Activated CD8-positive, alpha-beta memory T cell treated with anti-CD3 and anti-CD28 coated beads, Interleukin-2, amount 10 ng/mL, durations not matched to agents 7 days and 5 days (primary cell): ENCODE measurements at regions not wholly inside any gene's neighbourhood (a gene's known extent, or its start where the extent isn't known, plus 50 kb on each side); places are given as distances from the start of the nearest gene placed in this dataset.

ENCODE experiments used
- ATAC-seq: fragments of 150-1000 bp; cut with Tn5 transposase; one replicate; pipeline ENCODE4 v1.10.0; 2021; ENCODE audit warnings: moderate library complexity
- CTCF ChIA-PET: fragments of 350-600 bp; sonication (Branson Sonifier 250); formaldehyde crosslinking; loops from one replicate; lab custom pipeline; 2021; ENCODE audit warnings: antibody characterized with exemption; lab: Charles Lee
- DNase-seq: peaks from one replicate; pipeline ENCODE4 v3.0.0-alpha.2; 2020
- H3K27ac Mint-ChIP-seq: one replicate; pipeline ENCODE4 v1.8.0; 2021; ENCODE audit warnings: mild to moderate bottlenecking, mixed read lengths
- H3K27me3 Mint-ChIP-seq: one replicate; pipeline ENCODE4 v1.8.0; 2021; ENCODE audit warnings: mixed read lengths
- H3K36me3 Mint-ChIP-seq: one replicate; pipeline ENCODE4 v1.8.0; 2021; ENCODE audit warnings: mild to moderate bottlenecking, mixed read lengths
- H3K4me1 Mint-ChIP-seq: one replicate; pipeline ENCODE4 v1.8.0; 2021; ENCODE audit warnings: mixed read lengths
- H3K4me3 Mint-ChIP-seq: one replicate; pipeline ENCODE4 v1.8.0; 2021; ENCODE audit warnings: mild to moderate bottlenecking, moderate library complexity, mixed read lengths
- H3K9me3 Mint-ChIP-seq: one replicate; pipeline ENCODE4 v1.8.0; 2022; ENCODE audit warnings: low read depth, mixed read lengths

GRCh38 chr3:127461286-127461910 lies 129.1 kb downstream of the TPRA1 start:
- no peak overlapping the region for H3K27ac Mint-ChIP-seq
- H3K4me1 Mint-ChIP-seq = no peaks in the 10 kb centered on the region
- no peak for DNase-seq
- ATAC-seq = no peak
- no peaks in the 10 kb centered on the region for H3K36me3 Mint-ChIP-seq
- H3K9me3 Mint-ChIP-seq = no peaks in the 10 kb centered on the region
- peaks cover 43% of the 10 kb centered on the region for H3K27me3 Mint-ChIP-seq
- no peak overlapping the region for H3K4me3 Mint-ChIP-seq
- CTCF ChIA-PET = no interaction called here

GRCh38 chr3:127459891-127460290 lies 130.6 kb downstream of the TPRA1 start:
- H3K9me3 Mint-ChIP-seq = no peaks in the 10 kb centered on the region
- DNase-seq = no peak
- H3K27me3 Mint-ChIP-seq = peaks cover 54% of the 10 kb centered on the region
- H3K4me1 Mint-ChIP-seq = peaks cover 3% of the 10 kb centered on the region
- no peak overlapping the region for H3K4me3 Mint-ChIP-seq
- CTCF ChIA-PET = no interaction called here
- no peaks in the 10 kb centered on the region for H3K36me3 Mint-ChIP-seq
- ATAC-seq = no peak
- no peak overlapping the region for H3K27ac Mint-ChIP-seq

- peaks cover 60% of the 10 kb centered on the region for H3K27me3 Mint-ChIP-seq
Observed at GRCh38 chr3:127458696-127459604, 131.6 kb downstream of the TPRA1 start.

GRCh38 chr3:127457546-127458145 lies 132.9 kb downstream of the TPRA1 start:
- peaks cover 3% of the 10 kb centered on the region for H3K4me1 Mint-ChIP-seq
- CTCF ChIA-PET = interaction anchor here (1.0 kb wide), 1 partner anchor 778 kb away, joined by 4 read pairs; no protein-coding TSS in a partner anchor
- no peak overlapping the region for H3K4me3 Mint-ChIP-seq
- H3K27me3 Mint-ChIP-seq = peaks cover 64% of the 10 kb centered on the region
- no peak overlapping the region for H3K27ac Mint-ChIP-seq
- no peaks in the 10 kb centered on the region for H3K9me3 Mint-ChIP-seq
- ATAC-seq = no peak
- no peaks in the 10 kb centered on the region for H3K36me3 Mint-ChIP-seq
- DNase-seq = no peak

More at GRCh38 chr3:127458696-127459604, 131.6 kb downstream of the TPRA1 start:
- Mint-ChIP-seq H3K4me3 (no peak overlapping the region), H3K9me3 (no peaks in the 10 kb centered on the region), H3K27ac (no peak overlapping the region), H3K36me3 (no peaks in the 10 kb centered on the region), H3K4me1 (peaks cover 3% of the 10 kb centered on the region)
- CTCF ChIA-PET = interaction anchor here (1.2 kb wide), 1 partner anchor 52 kb away, joined by 3 read pairs; no protein-coding TSS in a partner anchor
- ATAC-seq = peak; percentile 32
- peak; percentile 47 for DNase-seq

- no peaks in the 10 kb centered on the region for H3K9me3 Mint-ChIP-seq
- H3K27me3 Mint-ChIP-seq = peaks cover 67% of the 10 kb centered on the region
- ATAC-seq = no peak
- CTCF ChIA-PET = interaction anchor here (1.0 to 1.5 kb wide), 2 partner anchors 92 to 777 kb away, joined by 4 to 8 read pairs; no protein-coding TSS in a partner anchor
- no peak overlapping the region for H3K27ac Mint-ChIP-seq
- DNase-seq = no peak
- no peak overlapping the region for H3K4me3 Mint-ChIP-seq
- no peaks in the 10 kb centered on the region for H3K36me3 Mint-ChIP-seq
- H3K4me1 Mint-ChIP-seq = peaks cover 3% of the 10 kb centered on the region
Observed at GRCh38 chr3:127457094-127457475, 133.4 kb downstream of the TPRA1 start.

- Mint-ChIP-seq H3K9me3 (no peaks in the 10 kb centered on the region), H3K27ac (no peak overlapping the region), H3K27me3 (peaks cover 72% of the 10 kb centered on the region), H3K4me3 (no peak overlapping the region), H3K4me1 (peaks cover 3% of the 10 kb centered on the region), H3K36me3 (no peaks in the 10 kb centered on the region)
- CTCF ChIA-PET = interaction anchor here (1.0 to 1.5 kb wide), 3 partner anchors 17 to 777 kb away, joined by 4 to 8 read pairs (median 6); no protein-coding TSS in a partner anchor
- DNase-seq (no peak), ATAC-seq (no peak)
Observed at GRCh38 chr3:127456471-127457093, 134.0 kb downstream of the TPRA1 start.

- Mint-ChIP-seq H3K27me3 (peaks cover 71% of the 10 kb centered on the region), H3K4me1 (peaks cover 3% of the 10 kb centered on the region), H3K36me3 (no peaks in the 10 kb centered on the region), H3K27ac (no peak overlapping the region), H3K9me3 (no peaks in the 10 kb centered on the region), H3K4me3 (no peak overlapping the region)
- CTCF ChIA-PET = interaction anchor here (0.6 to 1.5 kb wide), 12 partner anchors 9 to 778 kb away, joined by 3 to 8 read pairs (median 4); partner anchors contain the start of gene PLXNA1
- peak; percentile 58 for DNase-seq
- peak; percentile 86 for ATAC-seq
Observed at GRCh38 chr3:127455541-127456450, 134.7 kb downstream of the TPRA1 start.

GRCh38 chr3:127454968-127455367 lies 135.6 kb downstream of the TPRA1 start:
- H3K4me3 Mint-ChIP-seq = no peak overlapping the region
- no peaks in the 10 kb centered on the region for H3K9me3 Mint-ChIP-seq
- DNase-seq = no peak
- H3K27me3 Mint-ChIP-seq = peaks cover 69% of the 10 kb centered on the region
- H3K27ac Mint-ChIP-seq = no peak overlapping the region
- no peak for ATAC-seq
- peaks cover 3% of the 10 kb centered on the region for H3K4me1 Mint-ChIP-seq
- H3K36me3 Mint-ChIP-seq = no peaks in the 10 kb centered on the region
- CTCF ChIA-PET = interaction anchor here (1.0 to 1.4 kb wide), 9 partner anchors 10 to 777 kb away, joined by 3 to 6 read pairs (median 4); partner anchors contain the start of gene PLXNA1

GRCh38 chr3:127454051-127454450 lies 136.5 kb downstream of the TPRA1 start:
- CTCF ChIA-PET = interaction anchor here (1.2 to 1.5 kb wide), 2 partner anchors 775 to 931 kb away, joined by 3 to 4 read pairs; no protein-coding TSS in a partner anchor
- Mint-ChIP-seq H3K4me3 (no peak overlapping the region), H3K27me3 (peaks cover 61% of the 10 kb centered on the region), H3K4me1 (peaks cover 3% of the 10 kb centered on the region), H3K9me3 (no peaks in the 10 kb centered on the region), H3K36me3 (no peaks in the 10 kb centered on the region), H3K27ac (no peak overlapping the region)
- no peak for ATAC-seq
- no peak for DNase-seq

- H3K4me3 Mint-ChIP-seq = no peak overlapping the region
- H3K9me3 Mint-ChIP-seq = no peaks in the 10 kb centered on the region
- no peak overlapping the region for H3K27ac Mint-ChIP-seq
- H3K4me1 Mint-ChIP-seq = peaks cover 3% of the 10 kb centered on the region
- H3K36me3 Mint-ChIP-seq = no peaks in the 10 kb centered on the region
- DNase-seq (no peak), ATAC-seq (no peak)
- CTCF ChIA-PET = interaction anchor here (1.1 to 1.5 kb wide), 3 partner anchors 93 to 930 kb away, joined by 3 read pairs; no protein-coding TSS in a partner anchor
- peaks cover 48% of the 10 kb centered on the region for H3K27me3 Mint-ChIP-seq
Observed at GRCh38 chr3:127452321-127452821, 138.2 kb downstream of the TPRA1 start.

- ATAC-seq (no peak), DNase-seq (no peak)
- peaks cover 39% of the 10 kb centered on the region for H3K27me3 Mint-ChIP-seq
- H3K36me3 Mint-ChIP-seq = no peaks in the 10 kb centered on the region
- H3K4me1 Mint-ChIP-seq = peaks cover 3% of the 10 kb centered on the region
- CTCF ChIA-PET = interaction anchor here (1.1 kb wide), 1 partner anchor 94 kb away, joined by 3 read pairs; no protein-coding TSS in a partner anchor
- H3K27ac Mint-ChIP-seq = no peak overlapping the region
- no peak overlapping the region for H3K4me3 Mint-ChIP-seq
- no peaks in the 10 kb centered on the region for H3K9me3 Mint-ChIP-seq
Observed at GRCh38 chr3:127451321-127451720, 139.2 kb downstream of the TPRA1 start.

- Mint-ChIP-seq H3K36me3 (no peaks in the 10 kb centered on the region), H3K4me3 (no peak overlapping the region), H3K27ac (no peak overlapping the region), H3K27me3 (peaks cover 33% of the 10 kb centered on the region), H3K9me3 (no peaks in the 10 kb centered on the region), H3K4me1 (peaks cover 1% of the 10 kb centered on the region)
- DNase-seq (no peak), ATAC-seq (no peak)
- CTCF ChIA-PET = no interaction called here
Observed at GRCh38 chr3:127450331-127450730, 140.2 kb downstream of the TPRA1 start.
